ENCODE measurements at regions not wholly inside any gene's neighbourhood (a gene's known extent, or its start where the extent isn't known, plus 50 kb on each side); places are given as distances from the start of the nearest gene placed in this dataset.
"Not testable (repeated sequence)": the region's sequence is repeated elsewhere in the genome, so short reads cannot be mapped to it uniquely, and the experiment has no call there.

- not testable (repeated sequence) for TF ChIP-seq CTCF (IDR thresholded peaks at IDR 0.05); SIN3A (IDR thresholded peaks at IDR 0.05; ENCODE audit: borderline replicate concordance, insufficient read depth, low read depth, low read length); REST (IDR thresholded peaks at IDR 0.05; ENCODE audit: insufficient read depth in 1 of 2, low read depth in 2 of 2, low read length in 1 of 2)
Measured at GRCh38 chr6:137944381-137944780, 77.3 kb downstream of the TNFAIP3 start.

Data from Panc1 (cell line).